Lower leg skin (tissue), 4 donors: ENCODE measurements at regions not wholly inside any gene's neighbourhood (a gene's known extent, or its start where the extent isn't known, plus 50 kb on each side); places are given as distances from the start of the nearest gene placed in this dataset.

Experiments used
- DNase-seq, 2 donors: peaks; one replicate each; pipeline ENCODE4 v3.0.0-alpha.2; 2019; ENCODE audit warnings: low spot score in 2 of 2
- H3K4me3 ChIP-seq: fragments of 200-600 bp; sonication (generic); 2 replicates; pipeline ENCODE4 v1.5.1; 2017; ENCODE audit warnings: mild to moderate bottlenecking, low read depth; ENCODE audit not compliant: poor library complexity, severe bottlenecking
- POLR2A ChIP-seq, 2 donors: fragments of 450-650 bp; IDR thresholded peaks; one replicate each; pipeline ENCODE4 v1.6.1; 2016 to 2017; ENCODE audit warnings: antibody characterized with exemption in 2 of 2, mild to moderate bottlenecking in 1 of 2, moderate library complexity in 1 of 2
- WGBS, 2 donors: methylation state at CpG; one replicate each; pipeline ENCODE4 v1.1.5; 2018; 5-methylcytosine and 5-hydroxymethylcytosine counted together
- intact Hi-C: fragments of 100-400 bp; cut with DNase I; formaldehyde crosslinking; loops from one replicate; pipeline ENCODE4 v1.15.0; 2023; ENCODE audit warnings: low total_unique reads
- TF ChIP-seq, protein P1 (sequence below), 3 donors: fragments of 450-650 bp; IDR thresholded peaks; one replicate each; pipeline ENCODE4 v1.5.1; 2016; ENCODE audit warnings: antibody characterized with exemption in 3 of 3, mild to moderate bottlenecking in 3 of 3, moderate library complexity in 2 of 3

DNA sequence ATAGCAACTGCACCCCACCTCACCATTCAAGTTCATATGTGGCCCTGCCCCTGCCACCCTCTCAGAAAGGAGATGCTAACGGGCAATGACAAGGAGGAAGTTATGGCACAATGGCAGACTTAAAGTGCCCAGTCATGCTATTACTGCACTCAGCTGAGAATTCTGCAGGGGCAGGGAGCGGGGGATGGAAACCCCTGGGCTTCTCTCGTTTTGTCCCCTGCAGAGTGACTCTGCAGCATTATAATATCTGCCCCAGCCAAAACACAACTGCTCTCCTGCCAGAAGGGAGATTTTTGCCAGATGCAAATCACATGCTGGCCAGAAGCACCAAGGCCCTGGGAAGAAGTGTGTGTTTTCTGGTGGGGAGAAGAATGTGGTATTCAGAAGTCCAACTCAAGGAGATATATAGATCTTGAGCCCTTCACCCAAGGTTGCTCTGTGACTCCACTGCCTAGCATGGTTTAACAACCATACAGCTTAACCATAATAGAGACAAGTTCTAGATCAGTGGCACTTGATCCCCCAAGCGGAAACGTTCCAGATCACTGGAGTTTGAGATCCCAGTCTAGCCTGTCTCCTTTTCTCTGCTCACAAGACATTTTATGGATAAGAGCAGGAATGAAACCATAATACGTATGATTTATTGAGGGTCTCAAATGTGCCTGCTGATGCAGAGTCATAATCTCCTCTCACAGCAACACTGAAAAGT lies 207.0 kb upstream of the MAP3K1 start:
- no peak for TF ChIP-seq POLR2A (IDR thresholded peaks at IDR 0.05)
- TF ChIP-seq, protein P1, sequence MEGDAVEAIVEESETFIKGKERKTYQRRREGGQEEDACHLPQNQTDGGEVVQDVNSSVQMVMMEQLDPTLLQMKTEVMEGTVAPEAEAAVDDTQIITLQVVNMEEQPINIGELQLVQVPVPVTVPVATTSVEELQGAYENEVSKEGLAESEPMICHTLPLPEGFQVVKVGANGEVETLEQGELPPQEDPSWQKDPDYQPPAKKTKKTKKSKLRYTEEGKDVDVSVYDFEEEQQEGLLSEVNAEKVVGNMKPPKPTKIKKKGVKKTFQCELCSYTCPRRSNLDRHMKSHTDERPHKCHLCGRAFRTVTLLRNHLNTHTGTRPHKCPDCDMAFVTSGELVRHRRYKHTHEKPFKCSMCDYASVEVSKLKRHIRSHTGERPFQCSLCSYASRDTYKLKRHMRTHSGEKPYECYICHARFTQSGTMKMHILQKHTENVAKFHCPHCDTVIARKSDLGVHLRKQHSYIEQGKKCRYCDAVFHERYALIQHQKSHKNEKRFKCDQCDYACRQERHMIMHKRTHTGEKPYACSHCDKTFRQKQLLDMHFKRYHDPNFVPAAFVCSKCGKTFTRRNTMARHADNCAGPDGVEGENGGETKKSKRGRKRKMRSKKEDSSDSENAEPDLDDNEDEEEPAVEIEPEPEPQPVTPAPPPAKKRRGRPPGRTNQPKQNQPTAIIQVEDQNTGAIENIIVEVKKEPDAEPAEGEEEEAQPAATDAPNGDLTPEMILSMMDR (IDR thresholded peaks at IDR 0.05): no peak

GRCh38 chr5:56607551-56607950 lies 207.8 kb upstream of the MAP3K1 start:
- 37 to 38% methylated on average over 4 of the region's 4 CpGs for WGBS, 2 donors
- intact Hi-C loops: no loop called here
- no peak overlapping the region for H3K4me3 ChIP-seq
- no peak for TF ChIP-seq POLR2A (IDR thresholded peaks at IDR 0.05)
- TF ChIP-seq, protein P1 (IDR thresholded peaks at IDR 0.05): no peak
- no peak for DNase-seq

More for the DNA sequence above, 207.0 kb upstream of the MAP3K1 start:
- DNase-seq: no peak
- intact Hi-C loops: no loop called here
- no peak overlapping the region for H3K4me3 ChIP-seq
- WGBS, 2 donors: 68 to 71% methylated on average over 6 of the region's 6 CpGs

DNA sequence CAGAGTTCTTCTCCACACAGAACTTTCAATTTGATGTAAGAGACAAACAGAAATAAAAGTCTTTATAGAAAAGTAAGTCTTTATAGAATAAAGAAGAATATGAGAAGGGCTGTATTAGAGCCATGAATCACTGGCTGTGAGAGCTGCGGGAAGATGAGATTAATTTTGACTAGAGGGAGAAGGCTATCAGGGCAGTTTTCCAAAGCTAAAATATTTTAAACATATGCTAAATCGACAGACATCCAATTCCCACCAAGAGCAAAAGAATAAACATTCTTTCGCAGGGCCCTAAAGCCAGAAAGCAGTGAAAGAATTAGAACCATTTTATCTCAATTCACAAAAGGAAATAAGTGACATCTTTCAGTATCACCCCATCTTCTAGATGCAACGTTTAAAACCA lies 208.3 kb upstream of the MAP3K1 start:
- 41 to 48% methylated on average over 4 of the region's 4 CpGs for WGBS, 2 donors
- intact Hi-C loops: no loop called here

GRCh38 chr5:56606192-56606591 lies 209.2 kb upstream of the MAP3K1 start:
- DNase-seq: no peak
- H3K4me3 ChIP-seq: no peak overlapping the region
- TF ChIP-seq POLR2A (IDR thresholded peaks at IDR 0.05): no peak
- intact Hi-C loops: no loop called here
- WGBS, 2 donors: 81 to 95% methylated on average over 3 of the region's 3 CpGs

More for the DNA sequence above, 208.3 kb upstream of the MAP3K1 start:
- TF ChIP-seq, protein P1 (IDR thresholded peaks at IDR 0.05): no peak
- TF ChIP-seq POLR2A (IDR thresholded peaks at IDR 0.05): no peak
- no peak overlapping the region for H3K4me3 ChIP-seq
- DNase-seq: no peak

DNA sequence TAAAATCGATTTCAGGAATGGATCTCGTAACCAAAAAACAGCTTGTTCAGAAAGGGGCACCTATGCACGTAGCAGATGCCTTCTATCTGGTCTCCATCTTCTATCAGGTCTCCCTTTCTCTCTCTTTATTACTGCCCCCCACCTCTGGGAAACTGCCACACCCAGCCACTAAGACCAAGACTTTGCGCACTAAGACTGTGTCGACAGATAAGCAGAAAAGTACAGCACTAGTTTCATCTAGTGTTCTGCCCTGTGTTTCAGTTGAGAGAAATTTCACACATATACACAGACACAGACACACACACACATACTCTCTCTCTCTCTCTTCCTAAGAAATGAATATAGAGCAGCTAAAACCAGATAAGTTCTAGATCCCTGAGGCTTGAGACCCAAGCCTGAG lies 210.1 kb upstream of the MAP3K1 start:
- no peak for DNase-seq
- intact Hi-C loops: no loop called here
- no peak for TF ChIP-seq POLR2A (IDR thresholded peaks at IDR 0.05)
- TF ChIP-seq, protein P1 (IDR thresholded peaks at IDR 0.05): no peak
- WGBS, 2 donors: 94 to 95% methylated on average over 5 of the region's 5 CpGs
- no peak overlapping the region for H3K4me3 ChIP-seq

DNA sequence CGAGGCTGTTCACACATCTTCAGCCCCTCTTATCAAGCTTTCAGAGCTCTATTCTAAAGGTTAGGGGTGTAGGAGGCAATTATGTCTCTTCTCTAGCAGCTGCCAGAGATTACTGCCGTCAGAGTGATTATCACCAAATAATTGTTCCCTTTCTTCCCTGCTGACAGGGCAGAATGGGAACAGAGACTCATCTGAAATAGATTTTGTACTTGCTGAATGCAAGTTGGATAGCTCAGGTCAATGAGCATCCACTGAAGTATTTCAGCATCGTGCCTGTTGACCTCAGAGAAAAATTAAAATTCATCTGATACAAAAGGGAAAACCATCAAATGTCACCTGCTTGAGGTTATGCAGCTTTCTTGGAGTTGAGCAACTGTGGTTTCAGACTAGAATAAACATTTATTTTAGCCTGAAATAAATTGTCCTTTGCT lies 213.7 kb upstream of the MAP3K1 start:
- H3K4me3 ChIP-seq: no peak overlapping the region
- 72 to 74% methylated on average over 3 of the region's 3 CpGs for WGBS, 2 donors
- intact Hi-C loops: no loop called here
- TF ChIP-seq, protein P1 (IDR thresholded peaks at IDR 0.05): no peak
- no peak for TF ChIP-seq POLR2A (IDR thresholded peaks at IDR 0.05)
- no peak for DNase-seq
